ENCODE measurements at regions not wholly inside any gene's neighbourhood (a gene's known extent, or its start where the extent isn't known, plus 50 kb on each side); places are given as distances from the start of the nearest gene placed in this dataset.
A peak's percentile ranks its signal among the peaks of the same experiment; 100 is the strongest.
"Not testable (repeated sequence)": the region's sequence is repeated elsewhere in the genome, so short reads cannot be mapped to it uniquely, and the experiment has no call there.

- H3K4me1 ChIP-seq (ENCODE audit: control insufficient read depth in 2 of 3, insufficient read depth in 2 of 3, low read depth in 1 of 3, low read length in 3 of 3); H3K9ac ChIP-seq (ENCODE audit: low read length in 3 of 3); H3K9me3 ChIP-seq (ENCODE audit: control insufficient read depth in 2 of 3, insufficient read depth in 1 of 3, low read length in 3 of 3); intact Hi-C loops (cut with DNase I); H3K27me3 ChIP-seq (ENCODE audit: control insufficient read depth, insufficient read depth, low read length); DNase-seq; H3K27ac ChIP-seq (ENCODE audit: low read depth in 2 of 2, low read length in 2 of 2); FAIRE-seq; H3K4me3 ChIP-seq (ENCODE audit: low read length in 3 of 3); H3K36me3 ChIP-seq (ENCODE audit: control insufficient read depth in 2 of 3, insufficient read depth in 3 of 3, low read length in 3 of 3): not testable (repeated sequence)
Measured at GRCh38 chrX:92873359-92874055, 799.9 kb downstream of the NAP1L3 start.

DNA sequence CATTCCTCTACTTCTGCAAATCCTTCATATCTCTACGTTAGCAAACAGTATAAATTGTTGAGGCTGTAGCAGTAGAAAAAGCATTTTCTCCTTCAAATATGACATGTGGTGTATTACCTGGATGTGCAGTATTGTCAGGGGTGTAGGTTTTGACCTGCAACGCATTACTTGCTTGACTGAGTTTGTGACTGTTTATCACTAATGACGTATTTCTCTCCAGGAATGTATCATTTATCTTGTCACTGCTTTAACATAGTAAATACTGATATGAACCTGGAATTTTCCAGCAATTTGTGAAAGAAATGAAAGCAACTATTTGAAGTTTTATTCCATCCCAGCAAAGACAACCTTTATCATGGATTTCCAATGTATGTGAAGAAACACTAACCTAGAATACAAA is 823.4 kb downstream of the NAP1L3 start:
- intact Hi-C loops (cut with DNase I); H3K9ac ChIP-seq (ENCODE audit: low read length in 3 of 3); DNase-seq; H3K4me1 ChIP-seq (ENCODE audit: control insufficient read depth in 2 of 3, insufficient read depth in 2 of 3, low read depth in 1 of 3, low read length in 3 of 3); H3K27ac ChIP-seq (ENCODE audit: low read depth in 2 of 2, low read length in 2 of 2); FAIRE-seq; H3K4me3 ChIP-seq (ENCODE audit: low read length in 3 of 3); H3K27me3 ChIP-seq (ENCODE audit: control insufficient read depth, insufficient read depth, low read length); H3K36me3 ChIP-seq (ENCODE audit: control insufficient read depth in 2 of 3, insufficient read depth in 3 of 3, low read length in 3 of 3); H3K9me3 ChIP-seq (ENCODE audit: control insufficient read depth in 2 of 3, insufficient read depth in 1 of 3, low read length in 3 of 3): not testable (repeated sequence)

GRCh38 chrX:92843920-92844319 is 829.5 kb downstream of the NAP1L3 start:
- H3K27ac ChIP-seq (ENCODE audit: low read depth in 2 of 2, low read length in 2 of 2); H3K9ac ChIP-seq (ENCODE audit: low read length in 3 of 3); H3K9me3 ChIP-seq (ENCODE audit: control insufficient read depth in 2 of 3, insufficient read depth in 1 of 3, low read length in 3 of 3); intact Hi-C loops (cut with DNase I); H3K4me1 ChIP-seq (ENCODE audit: control insufficient read depth in 2 of 3, insufficient read depth in 2 of 3, low read depth in 1 of 3, low read length in 3 of 3); DNase-seq; H3K27me3 ChIP-seq (ENCODE audit: control insufficient read depth, insufficient read depth, low read length); H3K36me3 ChIP-seq (ENCODE audit: control insufficient read depth in 2 of 3, insufficient read depth in 3 of 3, low read length in 3 of 3); H3K4me3 ChIP-seq (ENCODE audit: low read length in 3 of 3); FAIRE-seq: not testable (repeated sequence)

DNA sequence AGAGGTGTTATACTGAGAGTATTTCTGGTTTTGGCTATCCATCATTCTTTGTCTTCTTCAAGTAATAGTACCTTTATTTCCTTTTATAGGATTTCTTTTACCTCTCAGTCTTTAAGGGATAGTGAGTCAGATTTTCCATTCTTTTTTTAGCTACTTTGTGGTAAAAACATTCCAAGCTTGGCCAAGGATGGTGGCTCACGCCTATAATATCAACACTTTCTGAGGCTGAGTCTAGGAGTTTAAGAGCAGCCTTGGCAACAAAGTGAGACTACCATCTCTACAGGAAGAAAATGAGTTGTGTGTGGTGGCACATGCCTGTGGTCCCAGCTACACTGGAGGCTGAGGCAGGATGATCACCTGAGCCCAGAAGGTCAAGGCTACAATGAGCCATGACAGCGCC is 840.6 kb downstream of the NAP1L3 start:
- H3K27ac ChIP-seq (ENCODE audit: low read depth in 2 of 2, low read length in 2 of 2); H3K9ac ChIP-seq (ENCODE audit: low read length in 3 of 3); H3K27me3 ChIP-seq (ENCODE audit: control insufficient read depth, insufficient read depth, low read length); intact Hi-C loops (cut with DNase I); H3K4me3 ChIP-seq (ENCODE audit: low read length in 3 of 3); H3K4me1 ChIP-seq (ENCODE audit: control insufficient read depth in 2 of 3, insufficient read depth in 2 of 3, low read depth in 1 of 3, low read length in 3 of 3); FAIRE-seq; H3K36me3 ChIP-seq (ENCODE audit: control insufficient read depth in 2 of 3, insufficient read depth in 3 of 3, low read length in 3 of 3); DNase-seq; H3K9me3 ChIP-seq (ENCODE audit: control insufficient read depth in 2 of 3, insufficient read depth in 1 of 3, low read length in 3 of 3): not testable (repeated sequence)

DNA sequence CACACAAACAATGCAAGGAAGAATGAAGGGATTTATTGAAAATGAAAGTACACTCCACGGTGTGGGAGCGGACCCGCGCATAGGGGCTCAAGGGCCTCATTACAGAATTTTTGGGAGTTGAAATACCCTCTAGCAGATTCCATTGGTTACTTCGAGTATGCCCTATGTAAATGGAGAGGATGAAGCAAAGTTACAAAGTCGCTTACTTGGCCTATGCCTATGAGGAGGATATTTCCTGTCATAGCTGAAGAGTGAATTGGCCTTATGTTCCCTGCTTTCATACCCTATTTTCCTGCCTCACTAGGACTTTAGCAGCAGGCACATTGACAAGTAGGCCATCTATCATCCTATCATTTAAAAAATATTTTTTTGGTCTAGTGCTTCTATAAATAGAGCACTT is 843.3 kb downstream of the NAP1L3 start:
- H3K36me3 ChIP-seq (ENCODE audit: control insufficient read depth in 2 of 3, insufficient read depth in 3 of 3, low read length in 3 of 3); H3K9ac ChIP-seq (ENCODE audit: low read length in 3 of 3); H3K4me3 ChIP-seq (ENCODE audit: low read length in 3 of 3); DNase-seq; intact Hi-C loops (cut with DNase I); H3K4me1 ChIP-seq (ENCODE audit: control insufficient read depth in 2 of 3, insufficient read depth in 2 of 3, low read depth in 1 of 3, low read length in 3 of 3); H3K9me3 ChIP-seq (ENCODE audit: control insufficient read depth in 2 of 3, insufficient read depth in 1 of 3, low read length in 3 of 3); H3K27me3 ChIP-seq (ENCODE audit: control insufficient read depth, insufficient read depth, low read length); H3K27ac ChIP-seq (ENCODE audit: low read depth in 2 of 2, low read length in 2 of 2); FAIRE-seq: not testable (repeated sequence)

GRCh38 chrX:92821580-92822152 is 851.7 kb downstream of the NAP1L3 start:
- intact Hi-C loops (cut with DNase I); FAIRE-seq; H3K4me1 ChIP-seq (ENCODE audit: control insufficient read depth in 2 of 3, insufficient read depth in 2 of 3, low read depth in 1 of 3, low read length in 3 of 3); H3K9me3 ChIP-seq (ENCODE audit: control insufficient read depth in 2 of 3, insufficient read depth in 1 of 3, low read length in 3 of 3); H3K9ac ChIP-seq (ENCODE audit: low read length in 3 of 3); H3K27me3 ChIP-seq (ENCODE audit: control insufficient read depth, insufficient read depth, low read length); H3K27ac ChIP-seq (ENCODE audit: low read depth in 2 of 2, low read length in 2 of 2); H3K4me3 ChIP-seq (ENCODE audit: low read length in 3 of 3); H3K36me3 ChIP-seq (ENCODE audit: control insufficient read depth in 2 of 3, insufficient read depth in 3 of 3, low read length in 3 of 3): not testable (repeated sequence)
- DNase-seq: peak in 1 of 5 donors; percentile 8

DNA sequence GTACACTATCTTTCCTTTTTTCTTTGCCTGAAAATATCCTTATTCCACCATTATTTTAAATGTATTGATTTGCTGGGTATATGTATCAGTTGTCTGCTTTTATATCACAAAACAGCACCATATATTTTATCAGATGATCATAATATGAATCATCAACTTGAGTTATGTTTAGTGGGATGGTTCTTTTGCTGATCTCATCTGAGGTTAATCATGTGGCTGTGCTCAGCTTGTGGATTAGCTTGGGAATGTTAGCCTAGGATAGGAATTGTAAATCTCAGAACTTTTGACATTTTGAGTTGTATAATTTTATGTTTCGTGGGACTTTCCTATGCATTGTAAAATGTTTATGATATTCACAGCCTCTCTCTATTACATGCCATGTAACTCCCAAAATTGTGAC is 881.3 kb downstream of the NAP1L3 start:
- H3K4me1 ChIP-seq (ENCODE audit: control insufficient read depth in 2 of 3, insufficient read depth in 2 of 3, low read depth in 1 of 3, low read length in 3 of 3); H3K9ac ChIP-seq (ENCODE audit: low read length in 3 of 3); DNase-seq; intact Hi-C loops (cut with DNase I); H3K4me3 ChIP-seq (ENCODE audit: low read length in 3 of 3); H3K36me3 ChIP-seq (ENCODE audit: control insufficient read depth in 2 of 3, insufficient read depth in 3 of 3, low read length in 3 of 3); FAIRE-seq; H3K27me3 ChIP-seq (ENCODE audit: control insufficient read depth, insufficient read depth, low read length); H3K9me3 ChIP-seq (ENCODE audit: control insufficient read depth in 2 of 3, insufficient read depth in 1 of 3, low read length in 3 of 3); H3K27ac ChIP-seq (ENCODE audit: low read depth in 2 of 2, low read length in 2 of 2): not testable (repeated sequence)

DNA sequence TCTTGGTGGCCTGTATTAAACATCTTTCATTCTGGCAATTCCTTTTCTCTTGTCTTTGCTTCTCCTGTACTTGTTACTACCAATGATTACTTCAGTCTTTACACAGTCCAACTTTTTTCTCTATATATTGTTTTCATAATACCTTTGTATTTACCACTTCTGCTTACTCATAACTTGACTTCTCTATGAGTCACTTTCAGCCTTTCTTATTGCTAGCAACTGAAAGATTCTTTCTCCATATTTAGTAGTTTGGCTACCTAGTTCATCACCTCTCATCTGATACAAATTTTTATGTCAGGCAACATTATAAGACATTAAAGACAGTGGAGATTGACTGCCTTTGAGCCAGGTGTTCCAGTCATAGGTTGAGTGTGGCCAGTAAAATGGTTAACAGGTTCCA is 893.3 kb downstream of the NAP1L3 start:
- H3K4me3 ChIP-seq (ENCODE audit: low read length in 3 of 3); DNase-seq; H3K36me3 ChIP-seq (ENCODE audit: control insufficient read depth in 2 of 3, insufficient read depth in 3 of 3, low read length in 3 of 3); H3K27ac ChIP-seq (ENCODE audit: low read depth in 2 of 2, low read length in 2 of 2); H3K4me1 ChIP-seq (ENCODE audit: control insufficient read depth in 2 of 3, insufficient read depth in 2 of 3, low read depth in 1 of 3, low read length in 3 of 3); FAIRE-seq; H3K27me3 ChIP-seq (ENCODE audit: control insufficient read depth, insufficient read depth, low read length); intact Hi-C loops (cut with DNase I); H3K9me3 ChIP-seq (ENCODE audit: control insufficient read depth in 2 of 3, insufficient read depth in 1 of 3, low read length in 3 of 3); H3K9ac ChIP-seq (ENCODE audit: low read length in 3 of 3): not testable (repeated sequence)
